Suppressor macrophage (primary cell): ENCODE measurements at regions not wholly inside any gene's neighbourhood (a gene's known extent, or its start where the extent isn't known, plus 50 kb on each side); places are given as distances from the start of the nearest gene placed in this dataset.
"Not testable (repeated sequence)": the region's sequence is repeated elsewhere in the genome, so short reads cannot be mapped to it uniquely, and the experiment has no call there.

ENCODE experiments used
- DNase-seq, 4 experiments: peaks; one replicate each; pipeline ENCODE4 v3.0.0-alpha.2; 2020 to 2022

GRCh38 chr20:48461735-48462119, 366.1 kb downstream of the PREX1 start:
- DNase-seq = no peak

- DNase-seq = no peak
These were observed 366.6 kb downstream of the PREX1 start for GRCh38 chr20:48461091-48461734.

GRCh38 chr20:48460681-48461080, 367.1 kb downstream of the PREX1 start:
- DNase-seq = no peak

GRCh38 chr20:48459722-48460395, 367.9 kb downstream of the PREX1 start:
- DNase-seq = no peak

DNA sequence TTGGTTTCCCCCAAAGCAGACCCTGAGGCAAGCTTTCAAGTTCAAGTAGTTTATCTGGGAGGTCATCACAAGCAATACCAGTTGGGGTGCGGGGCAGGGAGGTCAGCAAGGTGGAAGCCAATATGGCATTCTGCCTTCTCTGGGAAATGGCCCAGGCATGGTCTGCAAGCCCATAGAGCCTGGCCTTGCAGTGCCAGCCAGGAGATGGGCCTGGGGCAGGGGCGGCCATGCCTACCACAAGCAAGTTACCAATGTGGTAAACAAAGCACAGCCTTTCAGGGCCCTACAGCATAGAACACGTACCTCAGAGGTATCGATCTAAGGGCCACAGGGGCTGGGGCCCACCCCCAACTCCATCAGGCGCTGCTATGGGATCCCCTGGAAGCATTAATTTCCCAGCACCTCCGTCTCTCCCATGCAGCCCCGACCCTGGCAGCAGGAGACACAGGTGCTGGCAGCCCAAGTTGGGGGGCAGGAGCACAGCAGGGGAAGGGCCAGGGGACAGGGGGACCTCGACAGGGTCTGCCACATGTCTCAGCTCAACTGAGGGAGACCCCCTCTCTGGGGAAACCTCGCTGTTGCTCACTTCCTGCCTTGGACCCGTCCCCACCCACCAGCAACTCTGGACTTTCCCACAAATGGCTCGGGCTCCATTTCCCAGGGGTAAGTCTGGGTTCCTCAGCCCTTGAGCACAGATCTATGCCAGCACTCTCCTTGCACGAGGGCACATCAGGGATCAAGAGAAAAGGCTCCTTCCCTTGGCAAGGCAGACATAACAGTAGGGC, 369.0 kb downstream of the PREX1 start:
- DNase-seq = no peak

DNA sequence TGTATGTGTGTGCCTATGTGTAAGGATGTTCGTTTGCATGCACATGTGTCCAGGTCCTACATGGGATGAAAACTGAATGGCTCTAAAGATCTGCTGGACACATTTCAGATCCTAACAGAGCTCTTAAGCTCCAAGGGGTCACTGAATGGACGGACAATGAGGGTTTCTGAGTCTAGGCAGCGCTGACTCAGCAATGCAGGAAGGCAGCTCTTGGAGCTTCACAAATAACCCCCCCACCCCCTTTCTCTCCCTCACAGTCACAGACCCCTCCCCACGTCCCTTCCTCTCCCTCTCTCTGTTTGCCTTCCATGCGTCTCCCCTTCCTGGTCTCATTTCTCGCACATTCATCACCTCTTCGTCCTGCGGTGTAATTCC, 369.8 kb downstream of the PREX1 start:
- DNase-seq = no peak

DNA sequence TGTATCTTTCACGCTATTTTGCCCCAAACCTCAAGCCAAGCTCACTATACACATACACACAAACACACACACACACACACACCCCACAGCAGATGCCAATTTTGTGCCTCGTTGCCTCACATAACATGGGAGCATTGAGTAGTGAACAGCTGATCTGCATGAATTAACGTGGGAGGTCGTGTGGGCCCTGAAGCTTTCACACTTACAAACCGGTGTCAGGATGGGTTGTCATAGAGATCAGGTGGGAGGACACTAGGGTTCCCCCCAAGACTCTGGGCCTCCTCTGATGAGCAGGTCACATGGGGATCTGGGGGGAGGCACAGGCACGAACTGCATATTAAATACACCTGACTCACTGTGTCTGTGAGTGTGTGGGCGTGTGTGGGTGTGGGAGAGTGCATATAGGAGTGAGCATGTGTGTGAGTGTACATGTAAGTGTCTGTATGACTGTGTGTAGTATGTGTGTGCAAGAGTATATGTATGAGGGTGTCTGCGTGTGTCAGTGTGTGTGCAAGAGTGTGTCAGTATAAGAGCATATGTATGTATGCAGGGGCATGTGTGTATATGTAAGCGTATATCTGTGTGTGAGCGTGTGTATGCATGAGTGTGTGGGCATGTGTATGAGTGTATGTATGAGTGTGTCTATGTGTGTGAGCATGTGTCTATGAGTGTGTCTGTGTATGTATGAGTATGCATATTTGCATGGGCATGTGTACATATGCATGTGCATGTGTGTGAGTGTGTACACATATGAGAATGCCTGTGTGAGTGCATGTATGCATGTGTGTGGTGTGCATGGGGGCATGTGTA, 370.4 kb downstream of the PREX1 start:
- peak in 3 of 4 experiments; percentile 12 to 23 (median 15) for DNase-seq

- DNase-seq = no peak
These were observed 371.2 kb downstream of the PREX1 start for GRCh38 chr20:48456366-48457192.

DNA sequence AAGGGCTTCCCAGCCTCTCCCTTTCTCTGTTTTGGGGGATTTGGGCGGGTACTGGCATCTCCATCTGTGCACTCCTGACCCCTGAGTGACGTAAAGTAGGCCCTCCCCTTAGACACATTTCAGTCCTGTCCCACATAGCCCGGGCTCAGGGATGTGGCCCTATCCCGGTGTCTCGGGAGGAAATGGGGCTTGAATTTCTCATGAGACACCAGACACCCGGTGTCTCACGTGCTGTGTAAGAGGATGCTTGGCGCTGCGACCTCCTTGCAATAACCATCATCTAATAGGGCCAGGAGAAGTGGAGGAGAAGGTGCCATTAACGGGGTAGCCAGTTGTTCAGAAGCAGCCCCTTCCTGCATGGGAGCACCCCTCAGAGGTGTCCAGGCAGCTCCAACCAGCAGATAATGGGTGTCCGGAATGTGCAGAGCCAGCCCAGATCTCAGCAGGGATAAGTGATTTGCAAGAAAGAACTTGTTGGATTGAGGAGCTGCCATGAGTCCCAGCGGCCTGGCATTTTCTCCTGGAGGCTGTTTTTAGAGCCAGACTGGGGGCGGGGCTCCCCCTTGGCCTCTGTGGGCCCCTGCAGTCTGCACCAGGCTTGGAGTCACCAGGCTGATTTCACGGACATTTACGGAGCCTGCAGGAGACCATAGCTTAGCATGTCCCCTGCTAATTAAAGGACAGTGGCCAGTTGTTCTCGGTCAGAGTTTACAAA, 372.0 kb downstream of the PREX1 start:
- no peak for DNase-seq

GRCh38 chr20:48454671-48455490, 372.9 kb downstream of the PREX1 start:
- DNase-seq = no peak

- no peak for DNase-seq
These were observed 374.2 kb downstream of the PREX1 start for GRCh38 chr20:48453477-48454093.

DNA sequence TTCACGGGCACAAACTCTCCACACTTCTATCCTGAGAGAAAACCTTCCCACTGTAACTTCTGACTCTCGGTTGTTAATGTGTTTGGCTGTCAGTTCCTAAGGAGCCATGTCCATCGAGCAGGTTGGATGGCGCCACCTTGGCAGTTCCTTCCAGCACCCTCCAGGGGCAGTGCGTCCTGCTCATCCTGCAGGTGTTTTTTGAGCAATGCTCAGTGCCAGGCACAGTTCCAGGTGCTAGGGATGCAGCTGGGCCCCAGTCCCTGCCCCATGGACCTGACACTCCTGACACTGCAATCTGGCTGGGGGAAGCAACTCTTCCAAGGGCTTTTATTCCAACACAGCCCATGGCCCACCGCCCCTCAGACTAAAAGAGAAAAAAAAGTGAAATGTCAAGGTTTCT, 376.4 kb downstream of the PREX1 start:
- DNase-seq = no peak

DNA sequence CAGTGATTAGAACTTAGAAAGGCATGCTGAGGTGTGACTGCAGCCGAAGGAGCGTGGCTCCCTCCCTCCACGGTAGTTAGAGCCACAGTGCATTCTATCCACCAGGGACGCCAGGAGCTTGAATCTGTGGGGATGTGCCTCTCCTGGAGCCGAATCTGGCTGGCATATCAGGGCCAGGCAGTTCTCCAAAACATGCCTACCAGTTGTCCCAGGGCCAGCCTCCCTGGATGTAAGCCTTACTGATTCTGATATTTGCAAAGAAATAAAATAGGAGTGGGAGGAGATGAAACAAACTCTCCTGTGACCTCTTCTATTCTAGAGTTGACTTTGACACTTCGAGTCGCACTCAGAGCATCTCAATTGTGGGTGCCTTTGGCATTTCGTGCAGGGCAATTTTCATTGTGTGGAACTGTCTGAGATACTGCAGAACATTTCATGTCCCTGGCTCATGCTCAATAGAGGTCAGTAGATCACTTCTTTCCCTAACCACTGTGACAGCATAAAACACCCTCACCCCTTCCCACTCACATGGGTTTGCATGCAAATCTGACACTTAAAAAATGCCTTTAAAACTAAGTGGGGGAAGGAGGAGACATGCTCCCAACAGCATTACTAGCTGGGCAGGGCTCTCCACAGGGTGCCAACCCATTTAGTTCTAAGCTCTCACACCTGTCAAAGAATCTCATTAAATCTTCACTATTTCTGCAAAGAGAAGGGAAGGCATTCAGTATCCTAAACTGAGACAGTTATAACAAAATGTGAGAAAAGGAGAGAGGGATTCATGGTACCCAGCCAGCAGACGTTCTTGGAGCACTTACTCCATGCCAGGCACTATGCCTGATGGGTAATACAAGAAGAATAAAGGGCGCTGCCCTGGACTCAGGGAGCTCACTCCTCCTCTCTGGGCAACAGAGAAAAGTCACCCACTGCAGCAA, 378.9 kb downstream of the PREX1 start:
- DNase-seq = no peak

- DNase-seq = no peak
These were observed 380.3 kb downstream of the PREX1 start for GRCh38 chr20:48447456-48447855.

DNA sequence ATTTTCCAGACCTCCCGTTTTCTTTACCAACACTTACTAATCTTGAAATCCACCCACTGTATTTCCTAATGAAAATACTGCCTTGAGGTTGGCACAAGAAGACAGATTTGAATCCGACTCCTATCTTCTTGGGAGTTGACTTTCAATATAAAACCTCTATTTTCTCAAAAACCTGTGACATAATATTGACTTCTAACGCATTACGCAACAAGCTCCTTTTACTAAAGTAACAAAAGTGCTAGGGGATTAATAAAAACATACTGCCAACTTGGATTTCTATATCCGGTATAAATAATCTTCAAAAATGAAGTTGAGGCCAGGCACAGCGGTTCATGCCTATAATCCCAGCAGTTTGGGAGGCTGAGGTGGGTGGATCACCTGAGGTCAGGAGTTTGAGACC, 382.0 kb downstream of the PREX1 start:
- no peak for DNase-seq

DNA sequence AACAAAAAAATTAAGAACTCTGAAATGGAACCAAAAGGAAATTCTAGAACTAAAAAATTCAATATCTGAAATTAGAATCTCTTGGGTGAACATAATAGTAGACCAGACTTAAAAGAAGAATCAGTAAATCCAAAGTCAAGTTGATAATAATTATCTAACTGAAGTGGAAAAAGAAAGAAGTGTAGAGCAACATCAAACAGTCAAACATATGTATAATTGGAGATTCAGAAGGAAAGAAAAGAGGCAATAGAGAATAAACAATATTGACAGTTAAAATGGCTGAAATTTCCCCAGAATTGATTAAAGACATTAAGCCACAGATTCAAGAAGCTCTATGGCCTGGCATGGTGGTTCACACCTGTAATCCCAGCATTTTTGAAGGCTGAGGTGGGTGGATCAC, 383.6 kb downstream of the PREX1 start:
- DNase-seq = no peak

- DNase-seq = no peak
These were observed 386.9 kb downstream of the PREX1 start for GRCh38 chr20:48440916-48441315.

DNA sequence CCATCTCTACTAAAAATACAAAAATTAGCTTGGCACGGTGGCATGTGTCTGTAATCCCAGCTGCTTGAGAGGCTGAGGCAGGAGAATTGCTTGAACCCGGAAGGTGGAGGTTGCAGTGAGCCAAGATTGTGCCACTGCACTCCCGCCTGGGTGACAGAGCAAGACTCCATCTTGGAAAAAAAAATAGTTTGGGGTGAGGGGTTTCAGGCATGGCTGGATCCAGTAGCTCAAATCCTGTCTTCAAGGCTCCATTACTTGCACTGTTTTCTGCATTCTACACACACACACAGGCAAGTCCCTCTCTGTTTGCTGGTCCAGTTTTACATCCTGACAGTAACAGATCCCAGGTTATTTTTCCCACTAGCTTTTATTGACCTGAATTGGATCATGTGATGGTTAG, 387.5 kb downstream of the PREX1 start:
- DNase-seq = not testable (repeated sequence)

- no peak for DNase-seq
These were observed 390.7 kb downstream of the PREX1 start for GRCh38 chr20:48437146-48437545.
